IPS-20b (cell line): ENCODE measurements at regions not wholly inside any gene's neighbourhood (a gene's known extent, or its start where the extent isn't known, plus 50 kb on each side); places are given as distances from the start of the nearest gene placed in this dataset.
"Not testable (repeated sequence)": the region's sequence is repeated elsewhere in the genome, so short reads cannot be mapped to it uniquely, and the experiment has no call there.

Experiments used
- H3K27ac ChIP-seq: one replicate; pipeline ENCODE4 v1.5.1; 2013; ENCODE audit warnings: low read length
- H3K27me3 ChIP-seq: 2 replicates; pipeline ENCODE4 v1.6.1; 2013; ENCODE audit warnings: mild to moderate bottlenecking, low read length, inconsistent platforms; ENCODE audit not compliant: insufficient read depth
- H3K36me3 ChIP-seq: 2 replicates; pipeline ENCODE4 v1.6.1; 2013; ENCODE audit warnings: low read depth, mild to moderate bottlenecking, inconsistent platforms, low read length, moderate library complexity; ENCODE audit not compliant: insufficient read depth
- H3K4me1 ChIP-seq: 2 replicates; pipeline ENCODE4 v1.6.1; 2013; ENCODE audit warnings: mild to moderate bottlenecking, control low read depth, inconsistent platforms, low read length, moderate library complexity; ENCODE audit not compliant: insufficient read depth
- H3K4me3 ChIP-seq: 2 replicates; pipeline ENCODE4 v1.5.1; 2013; ENCODE audit warnings: mild to moderate bottlenecking, low read length, inconsistent platforms
- H3K9ac ChIP-seq: 2 replicates; pipeline ENCODE4 v1.6.1; 2013; ENCODE audit warnings: low read depth, mild to moderate bottlenecking, inconsistent platforms, low read length, moderate library complexity
- H3K9me3 ChIP-seq: 2 replicates; pipeline ENCODE4 v1.6.1; 2013; ENCODE audit warnings: mild to moderate bottlenecking, low read depth, low read length, inconsistent platforms; ENCODE audit not compliant: insufficient read depth

- Histone ChIP-seq H3K27me3 (no peaks in the 10 kb centered on the region), H3K9ac (no peak overlapping the region)
These were observed 66.3 kb upstream of the UFM1 start for GRCh38 chr13:38283346-38283745.

DNA sequence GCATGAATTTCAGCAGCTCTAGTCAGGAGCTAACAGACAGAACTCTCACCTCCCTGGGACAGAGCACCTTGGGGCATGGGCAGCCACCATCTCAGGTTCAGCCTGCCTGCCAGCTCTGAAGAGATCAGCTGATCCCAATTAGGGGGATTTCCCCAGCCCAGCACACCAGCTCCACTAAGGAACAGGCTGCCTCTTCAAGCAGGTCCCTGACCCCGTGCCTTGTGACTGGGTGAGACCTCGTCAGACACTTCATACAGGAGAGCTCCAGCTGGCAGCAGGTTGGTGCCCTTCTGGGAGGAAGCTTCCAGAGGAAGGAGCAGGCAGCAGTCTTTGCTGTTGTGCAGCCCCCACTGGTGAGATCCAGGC is 84.5 kb upstream of the UFM1 start:
- Histone ChIP-seq H3K4me1 (no peaks in the 10 kb centered on the region), H3K9ac (no peak overlapping the region), H3K9me3 (no peaks in the 10 kb centered on the region), H3K27me3 (no peaks in the 10 kb centered on the region), H3K4me3 (no peak overlapping the region), H3K36me3 (no peaks in the 10 kb centered on the region), H3K27ac (no peak overlapping the region)

More at GRCh38 chr13:38283346-38283745, 66.3 kb upstream of the UFM1 start:
- Histone ChIP-seq H3K9me3 (no peaks in the 10 kb centered on the region), H3K4me1 (no peaks in the 10 kb centered on the region), H3K4me3 (no peak overlapping the region), H3K27ac (no peak overlapping the region), H3K36me3 (no peaks in the 10 kb centered on the region)

DNA sequence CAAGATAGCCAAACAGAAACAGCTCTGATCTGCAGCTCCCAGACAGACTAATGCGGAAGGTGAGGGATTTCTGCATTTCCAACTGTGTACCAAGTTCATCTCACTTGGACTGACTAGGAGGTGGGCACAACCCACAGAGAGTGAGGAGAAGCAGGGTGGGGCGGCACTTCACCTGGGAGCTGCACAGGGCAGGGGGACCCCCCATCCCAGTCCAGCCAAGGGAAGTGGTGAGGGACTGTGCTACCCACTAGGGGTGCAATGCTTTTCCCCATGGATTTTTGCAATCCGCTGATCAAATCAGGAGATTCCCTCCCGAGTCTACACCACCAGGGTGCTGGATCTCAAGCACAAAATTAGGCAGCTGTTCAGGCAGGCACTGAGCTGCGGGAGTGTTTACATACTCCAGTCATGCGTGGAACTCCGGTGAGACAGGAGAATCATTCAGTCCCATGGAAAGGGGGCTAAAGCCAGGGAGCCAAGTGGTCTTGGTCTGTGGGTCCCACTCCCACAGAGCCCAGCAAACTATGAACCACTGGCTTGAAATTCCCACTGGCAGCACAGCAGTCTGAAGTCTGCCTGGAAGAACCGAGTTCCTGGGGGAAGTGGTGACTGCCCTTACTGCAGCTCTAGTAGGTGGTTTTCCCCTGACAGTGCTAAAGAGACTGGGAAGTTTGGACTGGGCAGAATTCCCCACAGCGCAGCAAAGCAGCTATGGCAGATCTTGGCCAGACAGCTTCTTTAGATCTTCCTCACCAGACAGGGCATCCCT is 85.1 kb upstream of the UFM1 start:
- no peaks in the 10 kb centered on the region for H3K9me3 ChIP-seq
- H3K27me3 ChIP-seq, result no peaks in the 10 kb centered on the region
- no peak overlapping the region for H3K27ac ChIP-seq
- H3K36me3 ChIP-seq, result no peaks in the 10 kb centered on the region
- no peak overlapping the region for H3K9ac ChIP-seq
- no peaks in the 10 kb centered on the region for H3K4me1 ChIP-seq
- H3K4me3 ChIP-seq, result no peak overlapping the region

GRCh38 chr13:38262211-38262610 is 87.4 kb upstream of the UFM1 start:
- H3K27ac ChIP-seq, result no peak overlapping the region
- no peak overlapping the region for H3K4me3 ChIP-seq
- no peaks in the 10 kb centered on the region for H3K27me3 ChIP-seq
- no peak overlapping the region for H3K9ac ChIP-seq
- no peaks in the 10 kb centered on the region for H3K4me1 ChIP-seq
- H3K36me3 ChIP-seq, result no peaks in the 10 kb centered on the region
- H3K9me3 ChIP-seq, result no peaks in the 10 kb centered on the region

DNA sequence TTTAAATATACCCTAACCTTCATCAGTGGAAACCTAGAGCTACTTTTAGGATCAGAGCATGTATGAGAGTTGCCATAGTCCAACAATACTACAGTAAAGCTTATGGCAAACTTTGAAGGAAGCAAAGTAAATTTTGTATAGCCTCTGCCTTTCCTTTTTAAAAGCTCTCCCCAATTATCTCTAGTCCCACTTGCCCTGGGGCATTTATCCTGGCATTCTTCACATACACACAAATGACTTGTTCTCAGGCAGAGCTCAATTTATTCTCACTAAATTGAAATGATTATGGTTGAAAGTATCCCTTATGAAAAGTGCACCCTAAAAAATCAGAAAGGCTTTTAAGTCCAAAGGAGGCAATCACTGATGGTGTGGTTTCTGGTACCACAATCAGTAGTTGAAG is 94.1 kb upstream of the UFM1 start:
- H3K4me3 ChIP-seq, result no peak overlapping the region
- H3K27ac ChIP-seq, result no peak overlapping the region
- H3K4me1 ChIP-seq, result peaks cover 10% of the 10 kb centered on the region; the same call in 1 of the 2 replicates

DNA sequence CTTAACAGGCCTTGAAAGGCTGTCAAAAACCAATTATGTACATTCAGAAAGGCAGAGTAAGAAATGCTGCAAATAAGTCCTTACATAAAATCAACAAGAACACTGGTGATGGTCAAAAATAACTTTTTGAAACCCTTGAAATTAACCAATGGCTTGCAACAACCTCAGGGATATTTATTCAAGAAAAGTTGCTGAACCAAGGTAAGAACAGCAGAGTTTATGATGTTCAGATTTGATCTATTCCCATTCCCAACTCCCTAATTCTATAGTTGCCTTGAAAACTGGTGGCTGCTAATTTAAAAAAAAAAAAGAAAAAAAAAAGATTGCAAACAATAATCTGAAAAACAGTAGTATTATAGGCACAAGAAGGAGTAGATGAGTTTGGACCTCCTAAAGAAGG is 109.8 kb upstream of the UFM1 start:
- Histone ChIP-seq H3K4me3 (no peak overlapping the region), H3K27me3 (no peaks in the 10 kb centered on the region), H3K4me1 (no peaks in the 10 kb centered on the region), H3K9ac (no peak overlapping the region), H3K36me3 (no peaks in the 10 kb centered on the region), H3K9me3 (no peaks in the 10 kb centered on the region), H3K27ac (no peak overlapping the region)

More for the DNA sequence above, 94.1 kb upstream of the UFM1 start:
- H3K9ac ChIP-seq, result no peak overlapping the region
- H3K27me3 ChIP-seq, result no peaks in the 10 kb centered on the region
- no peaks in the 10 kb centered on the region for H3K36me3 ChIP-seq
- H3K9me3 ChIP-seq, result no peaks in the 10 kb centered on the region

GRCh38 chr13:38228322-38228721 is 121.3 kb upstream of the UFM1 start:
- Histone ChIP-seq H3K9me3 (no peaks in the 10 kb centered on the region), H3K36me3 (no peaks in the 10 kb centered on the region), H3K4me1 (no peaks in the 10 kb centered on the region)

GRCh38 chr13:38226496-38226895 is 123.2 kb upstream of the UFM1 start:
- Histone ChIP-seq H3K4me3 (no peak overlapping the region), H3K9me3 (no peaks in the 10 kb centered on the region), H3K27ac (no peak overlapping the region), H3K9ac (no peak overlapping the region), H3K36me3 (no peaks in the 10 kb centered on the region), H3K27me3 (no peaks in the 10 kb centered on the region), H3K4me1 (no peaks in the 10 kb centered on the region)

More at GRCh38 chr13:38228322-38228721, 121.3 kb upstream of the UFM1 start:
- Histone ChIP-seq H3K4me3 (no peak overlapping the region), H3K27ac (no peak overlapping the region), H3K9ac (no peak overlapping the region), H3K27me3 (no peaks in the 10 kb centered on the region)

DNA sequence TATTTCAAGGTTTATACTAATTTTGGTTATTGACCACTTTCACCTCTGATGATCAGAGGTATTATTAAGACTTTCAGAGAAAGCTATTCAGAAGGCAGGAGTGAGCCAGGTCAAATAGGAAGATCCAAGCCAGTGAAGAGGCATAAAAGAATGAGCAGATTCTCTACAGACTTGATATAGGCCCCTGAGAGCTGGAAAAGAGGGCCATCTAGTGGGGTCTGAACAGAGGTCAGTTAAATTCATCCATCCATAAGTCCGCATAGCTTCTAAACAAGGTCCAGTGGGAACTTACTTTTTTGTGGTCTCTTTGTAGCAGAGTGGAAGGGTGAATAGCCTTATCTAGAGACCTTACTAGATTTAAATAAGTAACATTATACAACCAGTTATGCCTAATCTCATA is 126.6 kb upstream of the UFM1 start:
- Histone ChIP-seq H3K9ac (no peak overlapping the region), H3K27ac (no peak overlapping the region), H3K4me1 (no peaks in the 10 kb centered on the region), H3K27me3 (no peaks in the 10 kb centered on the region), H3K36me3 (no peaks in the 10 kb centered on the region), H3K4me3 (no peak overlapping the region), H3K9me3 (no peaks in the 10 kb centered on the region)

DNA sequence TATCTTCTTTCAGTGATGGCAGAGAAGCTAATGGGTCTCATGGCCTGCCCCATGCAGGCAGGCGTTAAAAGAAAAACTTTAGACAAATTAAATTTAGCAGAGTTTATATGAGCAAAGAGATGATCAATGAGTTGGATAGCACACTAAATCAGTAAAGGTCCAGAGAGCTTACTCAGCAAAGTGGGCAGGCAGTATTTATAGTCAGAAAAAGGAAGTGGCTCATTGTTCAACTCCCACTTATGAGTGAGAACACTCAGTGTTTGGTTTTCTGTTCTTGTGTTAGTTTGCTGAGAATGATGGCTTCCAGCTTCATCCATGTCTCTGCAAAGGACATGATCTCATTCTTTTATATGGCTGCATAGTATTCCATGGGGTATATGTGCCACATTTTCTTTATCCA is 128.5 kb upstream of the UFM1 start:
- not testable (repeated sequence) for H3K9me3 ChIP-seq, H3K27me3 ChIP-seq, H3K4me3 ChIP-seq, H3K4me1 ChIP-seq, H3K36me3 ChIP-seq, H3K9ac ChIP-seq, H3K27ac ChIP-seq

DNA sequence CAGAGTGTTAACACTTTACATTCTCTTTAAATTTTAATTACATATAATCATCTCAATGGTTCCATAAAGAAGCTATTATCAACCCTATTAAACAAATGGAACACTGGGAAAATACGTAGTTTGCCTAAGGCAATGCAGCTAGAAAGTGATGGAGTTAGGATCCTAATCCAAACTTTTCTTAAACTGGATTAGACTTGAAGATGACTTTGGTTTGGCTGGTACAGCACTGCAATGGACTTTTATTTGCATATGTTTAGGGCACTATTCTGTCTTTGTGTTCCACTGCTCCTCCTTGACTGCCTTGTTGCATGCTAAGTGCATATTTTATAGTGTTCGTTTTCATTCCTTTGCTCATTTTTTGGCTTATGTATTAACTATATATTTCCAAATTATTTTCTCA is 133.5 kb upstream of the UFM1 start:
- H3K9me3 ChIP-seq, result no peaks in the 10 kb centered on the region; the same call in 1 of the 2 replicates
- H3K27me3 ChIP-seq, result no peaks in the 10 kb centered on the region
- H3K36me3 ChIP-seq, result no peaks in the 10 kb centered on the region
- H3K9ac ChIP-seq, result no peak overlapping the region
- no peaks in the 10 kb centered on the region; the same call in 1 of the 2 replicates for H3K4me1 ChIP-seq
- no peak overlapping the region for H3K27ac ChIP-seq
- no peak overlapping the region for H3K4me3 ChIP-seq

GRCh38 chr13:38213314-38213713 is 136.3 kb upstream of the UFM1 start:
- no peak overlapping the region for H3K9ac ChIP-seq
- no peaks in the 10 kb centered on the region; the same call in 1 of the 2 replicates for H3K9me3 ChIP-seq
- H3K4me3 ChIP-seq, result no peak overlapping the region
- no peak overlapping the region for H3K27ac ChIP-seq
- H3K4me1 ChIP-seq, result peaks cover 4% of the 10 kb centered on the region; the same call in 1 of the 2 replicates
- H3K36me3 ChIP-seq, result no peaks in the 10 kb centered on the region
- H3K27me3 ChIP-seq, result no peaks in the 10 kb centered on the region
